GM18507 (cell line): ENCODE measurements at regions not wholly inside any gene's neighbourhood (a gene's known extent, or its start where the extent isn't known, plus 50 kb on each side); places are given as distances from the start of the nearest gene placed in this dataset.

ENCODE experiments used
- DNase-seq: peaks from one replicate; pipeline ENCODE4 v3.0.0; 2011; ENCODE audit warnings: low read depth; ENCODE audit not compliant: insufficient read length; ENCODE audit errors: extremely low spot score
- FAIRE-seq: peaks from 2 replicates; lab custom pipeline; 2011; peaks lifted over from hg19 to GRCh38; lab: Jason Lieb, UNC

DNA sequence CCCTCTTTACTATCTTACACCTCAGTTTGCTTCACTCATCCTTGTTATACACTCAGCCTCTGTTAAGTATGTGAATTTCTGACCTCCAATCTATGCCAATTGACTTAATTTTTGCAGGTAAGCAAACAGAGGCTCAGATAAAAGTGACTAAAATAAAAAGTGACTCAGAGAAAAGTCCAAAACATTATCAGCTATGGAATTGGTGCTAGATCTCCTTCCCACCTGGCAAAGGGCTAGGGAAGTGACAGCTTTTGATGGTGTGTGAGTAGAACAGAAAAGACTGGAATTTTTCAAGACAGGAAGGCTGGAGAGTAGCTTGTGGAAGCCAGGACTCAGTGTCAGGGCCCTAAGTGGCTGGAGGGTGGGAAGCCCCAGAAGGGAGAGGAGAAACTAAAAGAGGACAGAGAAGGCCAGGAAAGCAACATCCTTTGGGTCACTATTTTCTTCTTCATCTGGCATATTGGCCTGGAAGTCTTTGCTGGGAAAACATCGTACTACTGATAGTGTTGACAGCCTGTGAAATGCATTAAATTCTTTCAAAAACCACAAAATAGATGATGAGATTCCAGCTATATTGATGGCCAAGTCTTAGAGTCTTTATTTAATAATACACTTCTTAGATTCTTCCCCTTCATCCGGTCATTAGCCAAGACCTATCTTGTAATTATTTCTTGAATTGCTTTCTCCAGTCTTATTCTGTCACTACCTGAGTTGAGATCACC lies 392.8 kb downstream of the RAPGEF2 start:
- DNase-seq (no peak), FAIRE-seq (no peak)

GRCh38 chr4:159496248-159496647 lies 393.4 kb downstream of the RAPGEF2 start:
- FAIRE-seq (no peak), DNase-seq (no peak)

DNA sequence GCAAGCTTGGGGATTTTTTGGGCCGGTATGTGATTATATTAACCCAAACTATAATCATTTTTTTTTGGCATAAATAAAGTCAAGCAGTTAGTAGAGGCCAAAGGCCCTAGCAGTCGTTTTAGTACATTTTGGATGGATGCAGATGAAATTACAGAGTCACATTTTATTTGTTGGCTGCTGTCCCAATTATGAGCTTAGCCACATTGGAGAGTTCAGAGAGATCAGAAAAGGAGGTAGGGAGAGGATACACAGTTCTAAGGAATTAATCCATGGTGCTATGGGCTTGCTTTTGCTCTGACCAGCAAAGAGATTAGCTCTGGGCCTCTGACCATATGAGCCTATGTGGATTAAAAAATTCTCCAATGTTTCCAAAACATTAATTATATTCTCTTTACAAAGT lies 395.1 kb downstream of the RAPGEF2 start:
- DNase-seq, result no peak

DNA sequence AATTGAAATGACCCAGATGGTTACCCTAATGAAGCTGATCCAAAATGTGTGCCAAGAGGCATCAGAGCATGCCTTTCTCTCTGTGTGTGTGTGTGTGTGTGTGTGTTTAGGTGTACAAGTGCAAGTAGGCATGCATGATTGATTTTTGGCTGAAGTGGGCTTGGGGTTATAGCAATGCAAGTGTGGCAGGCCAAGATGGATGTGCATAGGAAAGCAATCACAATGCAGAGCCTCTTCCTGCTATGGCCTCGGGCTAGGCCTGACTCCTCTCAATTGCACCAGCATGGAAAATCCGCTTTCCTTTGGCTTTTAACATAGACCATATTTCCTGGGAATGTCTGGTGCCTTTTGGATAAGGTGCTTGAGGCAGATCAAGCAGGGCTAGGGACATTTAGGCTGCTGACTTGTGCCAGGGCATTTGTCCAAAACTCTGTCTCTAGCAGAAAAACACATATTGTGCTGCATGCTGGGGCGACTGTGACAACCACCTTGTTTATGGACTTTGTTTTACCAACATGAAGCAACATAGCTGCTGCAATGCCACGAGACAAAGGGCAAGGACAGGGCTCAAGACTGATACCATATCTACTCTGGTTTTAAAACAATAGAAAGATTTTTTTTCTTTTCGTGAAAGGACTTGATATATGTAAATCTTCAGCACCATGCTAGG lies 395.7 kb downstream of the RAPGEF2 start:
- DNase-seq (no peak), FAIRE-seq (no peak)

More for the DNA sequence above, 395.1 kb downstream of the RAPGEF2 start:
- FAIRE-seq, result no peak

DNA sequence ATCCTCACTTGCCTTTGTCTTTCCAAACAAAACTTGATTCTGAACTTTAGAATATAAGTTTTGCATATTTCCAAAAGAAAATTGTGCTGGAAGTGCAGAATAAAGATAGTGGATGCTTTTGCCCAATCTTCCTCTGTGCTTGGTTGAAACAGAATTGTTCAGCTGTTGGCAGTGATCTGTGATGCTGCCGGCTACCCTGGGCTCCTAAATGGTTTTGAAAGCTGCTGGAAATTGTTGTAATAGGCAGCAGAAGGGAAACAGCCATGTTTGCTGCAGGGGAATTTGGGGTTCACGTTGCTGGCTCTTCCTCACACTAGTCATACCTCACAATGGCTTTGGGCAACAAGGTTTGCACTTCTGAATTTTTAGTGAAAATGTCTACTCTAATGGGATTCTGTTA lies 398.0 kb downstream of the RAPGEF2 start:
- FAIRE-seq, result no peak
- DNase-seq, result no peak

DNA sequence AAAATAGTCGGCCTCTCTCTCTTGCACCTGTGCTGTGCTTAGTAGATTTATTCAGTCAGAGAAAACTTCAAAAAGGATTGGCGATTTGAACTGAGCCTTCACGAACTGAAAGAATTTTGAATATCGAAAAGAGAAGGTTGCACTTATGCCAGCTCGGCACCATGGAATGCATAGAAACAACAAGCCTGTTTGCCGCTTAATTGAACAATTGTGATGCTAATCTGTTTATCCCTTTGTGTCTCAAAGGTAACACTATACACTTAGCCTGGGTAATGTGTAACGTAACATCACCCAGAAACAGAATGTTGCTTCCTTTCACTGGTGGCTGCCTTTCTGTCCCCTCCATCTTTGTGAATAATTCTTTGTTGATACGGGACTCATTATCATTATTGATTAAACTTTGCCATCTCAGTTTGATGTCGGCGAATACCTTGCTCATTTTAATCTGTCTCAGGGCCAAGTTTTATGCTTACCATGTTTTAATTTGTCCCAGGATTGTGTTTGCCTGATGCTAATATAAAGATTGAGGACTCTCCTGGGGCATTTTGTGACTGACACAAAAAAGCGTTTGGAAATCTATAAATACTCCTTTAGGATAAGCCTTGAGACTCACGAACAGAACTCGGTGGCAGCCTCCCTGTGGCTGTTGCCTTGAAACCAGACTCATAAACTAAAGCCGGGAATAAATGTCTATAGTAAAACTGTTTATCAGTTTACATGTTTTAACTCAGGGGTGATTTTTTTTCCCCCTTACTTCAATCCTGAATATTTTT lies 400.5 kb downstream of the RAPGEF2 start:
- FAIRE-seq (no peak), DNase-seq (no peak)

GRCh38 chr4:159504684-159505083 lies 401.8 kb downstream of the RAPGEF2 start:
- DNase-seq, result no peak

GRCh38 chr4:159505266-159505975 lies 402.5 kb downstream of the RAPGEF2 start:
- FAIRE-seq, result no peak
- DNase-seq, result no peak

More at GRCh38 chr4:159504684-159505083, 401.8 kb downstream of the RAPGEF2 start:
- no peak for FAIRE-seq

- FAIRE-seq, result no peak
- no peak for DNase-seq
Measured at GRCh38 chr4:159506801-159507517, 404.1 kb downstream of the RAPGEF2 start.

GRCh38 chr4:159508917-159509500 lies 406.1 kb downstream of the RAPGEF2 start:
- FAIRE-seq, result no peak

GRCh38 chr4:159512348-159512747 lies 409.5 kb downstream of the RAPGEF2 start:
- no peak for DNase-seq
- no peak for FAIRE-seq

More at GRCh38 chr4:159508917-159509500, 406.1 kb downstream of the RAPGEF2 start:
- DNase-seq, result no peak

- FAIRE-seq (no peak), DNase-seq (no peak)
Measured at GRCh38 chr4:159515314-159516025, 412.6 kb downstream of the RAPGEF2 start.

DNA sequence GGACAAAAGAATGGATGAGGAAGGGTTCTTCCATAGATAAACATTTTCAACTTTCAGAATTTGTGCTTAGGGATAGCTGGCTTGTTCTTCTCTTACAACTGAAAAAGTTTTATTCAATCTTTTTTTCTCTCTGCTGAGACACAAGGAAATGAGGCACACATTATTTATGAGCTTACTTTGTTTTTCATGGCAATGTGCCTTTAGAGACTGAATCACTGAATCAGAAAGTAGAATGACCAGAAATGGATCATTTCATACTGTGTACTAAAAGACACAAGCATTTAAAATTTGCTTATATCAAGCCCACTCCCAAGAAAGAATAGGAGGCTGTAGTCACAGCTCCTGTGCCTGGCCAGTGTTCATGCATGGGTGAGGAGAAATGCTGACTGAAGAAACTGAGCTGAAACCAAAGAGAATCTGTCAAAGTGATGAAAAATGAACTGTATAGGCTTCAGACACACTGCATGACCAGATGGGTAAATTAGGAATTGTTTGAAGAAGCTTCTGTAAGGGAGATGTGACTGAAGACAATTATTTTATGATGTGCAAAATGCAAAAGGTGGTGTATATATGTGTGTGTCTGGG lies 413.8 kb downstream of the RAPGEF2 start:
- FAIRE-seq, result no peak
- no peak for DNase-seq

GRCh38 chr4:159520074-159520473 lies 417.2 kb downstream of the RAPGEF2 start:
- FAIRE-seq, result no peak
- no peak for DNase-seq

- no peak for DNase-seq
- no peak for FAIRE-seq
Measured at GRCh38 chr4:159526172-159526571, 423.3 kb downstream of the RAPGEF2 start.

DNA sequence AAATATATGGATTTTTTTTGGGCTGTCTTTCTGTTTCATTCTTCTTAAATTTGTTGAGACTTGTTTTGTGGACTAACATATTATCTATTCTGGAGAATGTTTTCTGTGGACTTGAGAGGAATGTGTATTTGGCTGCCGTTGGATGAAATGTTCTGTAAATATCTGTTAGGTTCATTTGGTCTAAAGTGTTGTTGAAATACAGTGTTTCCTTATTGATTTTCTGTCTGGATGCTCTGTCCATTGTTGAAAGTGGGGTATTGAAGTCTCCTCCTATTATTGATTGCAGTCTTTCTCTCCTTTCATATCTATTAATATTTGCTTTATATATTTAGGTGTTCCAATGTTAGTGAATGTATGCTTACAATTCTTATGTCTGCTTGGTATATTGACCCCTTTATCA lies 431.8 kb downstream of the RAPGEF2 start:
- FAIRE-seq, result no peak
- DNase-seq, result no peak

GRCh38 chr4:159538556-159538955 lies 435.7 kb downstream of the RAPGEF2 start:
- FAIRE-seq (no peak), DNase-seq (no peak)

DNA sequence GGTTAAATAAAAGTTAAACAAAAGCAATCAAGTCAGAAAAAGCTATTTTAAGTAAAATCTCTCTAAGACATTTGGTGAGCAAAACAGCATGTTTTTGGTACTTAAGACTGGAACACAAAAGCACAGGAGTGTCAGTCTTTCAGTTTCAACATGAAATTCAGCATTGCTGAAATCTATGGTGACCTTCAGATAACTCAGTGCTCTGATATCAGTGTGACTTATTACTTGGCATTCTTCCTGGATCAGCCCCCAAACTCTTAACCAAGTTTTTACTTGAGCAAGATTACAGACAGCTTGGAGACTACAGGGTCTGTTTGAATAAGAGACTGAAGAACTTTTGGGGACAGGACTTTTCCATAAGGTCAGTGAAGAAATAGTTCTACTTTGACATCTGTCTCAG lies 437.2 kb downstream of the RAPGEF2 start:
- FAIRE-seq, result no peak
- DNase-seq, result no peak
